Bronchial epithelial cell (primary cell): ENCODE measurements at regions not wholly inside any gene's neighbourhood (a gene's known extent, or its start where the extent isn't known, plus 50 kb on each side); places are given as distances from the start of the nearest gene placed in this dataset.
A peak's percentile ranks its signal among the peaks of the same experiment; 100 is the strongest.

Experiments
- DNase-seq: peaks from one replicate; pipeline ENCODE4 v3.0.0-alpha.2; 2010; ENCODE audit warnings: low read depth
- FAIRE-seq: peaks from 2 replicates; lab custom pipeline; 2011; peaks lifted over from hg19 to GRCh38; lab: Jason Lieb, UNC
- H3K27me3 ChIP-seq: 2 replicates; pipeline ENCODE4 v1.5.1; 2011; ENCODE audit warnings: low read length; ENCODE audit not compliant: control insufficient read depth, insufficient read depth
- H3K36me3 ChIP-seq: 2 replicates; pipeline ENCODE4 v1.5.1; 2011; ENCODE audit warnings: low read length; ENCODE audit not compliant: control insufficient read depth, insufficient read depth
- H3K4me3 ChIP-seq: 2 replicates; pipeline ENCODE4 v1.5.1; 2011; ENCODE audit warnings: mild to moderate bottlenecking, low read depth, low read length, control low read depth
- TF ChIP-seq, protein P1 (sequence below): IDR thresholded peaks from 2 replicates; pipeline ENCODE4 v1.5.1; 2011; ENCODE audit warnings: mild to moderate bottlenecking, moderate library complexity, low read length, control low read depth, inconsistent platforms; ENCODE audit not compliant: insufficient read depth, severe bottlenecking

DNA sequence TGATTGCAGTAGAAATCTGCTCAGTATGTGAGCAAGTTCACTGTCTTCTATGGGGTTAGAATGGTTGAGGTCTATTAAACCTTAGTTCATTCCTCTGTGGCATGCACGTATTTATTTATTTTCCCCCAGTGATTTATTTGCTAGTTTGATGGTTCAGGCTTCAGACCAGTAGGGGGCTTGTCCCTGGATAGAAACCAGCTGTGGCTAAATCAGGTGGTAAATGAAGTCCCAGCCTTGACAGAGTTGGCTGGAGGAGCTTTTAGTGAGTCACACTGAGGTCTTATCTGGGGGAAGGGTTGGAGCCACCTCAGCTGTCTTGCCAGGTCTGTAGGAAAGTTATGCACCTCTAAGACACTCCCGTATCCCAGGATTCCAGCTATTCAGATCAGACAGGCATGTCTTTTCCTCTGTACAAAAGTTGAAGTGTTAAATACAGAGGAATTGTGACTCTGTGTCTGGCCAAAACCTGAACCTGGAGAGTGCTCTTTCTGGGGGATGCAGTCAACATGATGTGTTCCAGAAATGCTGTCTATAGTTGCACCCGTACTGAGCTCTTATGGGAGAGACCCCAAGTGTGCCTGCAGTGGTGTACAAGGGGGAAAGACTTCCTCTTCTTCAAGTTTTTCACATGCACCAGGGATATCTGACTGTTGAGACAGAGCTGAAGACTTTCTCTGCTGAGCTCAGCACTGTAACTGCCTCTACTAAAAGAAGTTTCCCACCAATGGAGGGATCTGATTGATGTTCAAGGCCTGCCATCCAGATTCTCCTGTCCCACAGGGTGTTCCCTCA is 1322.1 kb downstream of the TMEM121 start:
- FAIRE-seq = no peak
- DNase-seq = peak; percentile 73
- no peaks in the 10 kb centered on the region for H3K27me3 ChIP-seq
- H3K4me3 ChIP-seq = no peak overlapping the region
- TF ChIP-seq, protein P1, sequence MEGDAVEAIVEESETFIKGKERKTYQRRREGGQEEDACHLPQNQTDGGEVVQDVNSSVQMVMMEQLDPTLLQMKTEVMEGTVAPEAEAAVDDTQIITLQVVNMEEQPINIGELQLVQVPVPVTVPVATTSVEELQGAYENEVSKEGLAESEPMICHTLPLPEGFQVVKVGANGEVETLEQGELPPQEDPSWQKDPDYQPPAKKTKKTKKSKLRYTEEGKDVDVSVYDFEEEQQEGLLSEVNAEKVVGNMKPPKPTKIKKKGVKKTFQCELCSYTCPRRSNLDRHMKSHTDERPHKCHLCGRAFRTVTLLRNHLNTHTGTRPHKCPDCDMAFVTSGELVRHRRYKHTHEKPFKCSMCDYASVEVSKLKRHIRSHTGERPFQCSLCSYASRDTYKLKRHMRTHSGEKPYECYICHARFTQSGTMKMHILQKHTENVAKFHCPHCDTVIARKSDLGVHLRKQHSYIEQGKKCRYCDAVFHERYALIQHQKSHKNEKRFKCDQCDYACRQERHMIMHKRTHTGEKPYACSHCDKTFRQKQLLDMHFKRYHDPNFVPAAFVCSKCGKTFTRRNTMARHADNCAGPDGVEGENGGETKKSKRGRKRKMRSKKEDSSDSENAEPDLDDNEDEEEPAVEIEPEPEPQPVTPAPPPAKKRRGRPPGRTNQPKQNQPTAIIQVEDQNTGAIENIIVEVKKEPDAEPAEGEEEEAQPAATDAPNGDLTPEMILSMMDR = peak; percentile 13
- no peaks in the 10 kb centered on the region for H3K36me3 ChIP-seq

DNA sequence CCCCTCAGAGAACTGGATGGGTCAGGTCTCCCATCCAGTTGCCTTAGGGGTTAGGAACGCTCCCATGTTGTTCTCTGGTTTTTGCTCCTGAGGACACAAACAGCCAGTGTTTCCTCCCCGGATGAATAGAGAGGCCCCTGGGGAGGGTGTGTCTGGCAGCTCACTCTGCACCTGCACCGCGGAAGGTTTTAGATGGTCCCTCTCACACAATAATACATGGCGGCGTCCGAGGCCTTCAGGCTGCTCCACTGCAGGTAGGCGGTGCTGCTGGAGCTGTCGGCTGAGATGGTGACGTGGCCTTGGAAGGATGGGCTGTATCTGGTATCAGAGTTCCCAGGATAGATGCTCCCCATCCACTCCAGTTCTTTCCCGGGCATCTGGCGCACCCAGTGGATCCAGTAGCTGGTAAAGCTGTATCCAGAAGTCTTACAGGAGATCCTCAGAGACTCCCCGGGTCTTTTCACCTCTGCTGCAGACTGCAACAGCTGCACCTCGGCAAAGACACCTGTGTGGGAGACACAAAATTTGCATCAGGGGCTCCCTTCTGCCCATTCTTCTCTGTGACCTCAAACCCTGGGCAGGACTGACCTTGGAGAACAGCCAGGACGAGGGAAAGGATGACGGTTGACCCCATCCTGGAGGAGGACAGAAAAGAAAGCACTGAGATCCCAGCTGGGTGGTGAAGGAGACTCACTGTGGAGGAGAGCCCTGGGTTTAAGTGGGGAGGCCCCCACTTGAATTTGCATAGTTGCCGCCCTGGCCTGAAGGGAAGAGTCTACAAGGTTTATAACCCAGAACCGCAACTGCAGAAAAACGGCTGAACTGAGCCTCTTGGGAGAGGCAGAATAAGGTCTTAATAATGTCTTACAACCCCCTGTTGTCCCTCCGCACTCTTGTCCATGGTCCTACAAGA is 1324.8 kb downstream of the TMEM121 start:
- no peak overlapping the region for H3K4me3 ChIP-seq
- no peak for FAIRE-seq
- DNase-seq = no peak
- TF ChIP-seq, protein P1 = no peak
- H3K27me3 ChIP-seq = no peaks in the 10 kb centered on the region
- no peaks in the 10 kb centered on the region for H3K36me3 ChIP-seq

DNA sequence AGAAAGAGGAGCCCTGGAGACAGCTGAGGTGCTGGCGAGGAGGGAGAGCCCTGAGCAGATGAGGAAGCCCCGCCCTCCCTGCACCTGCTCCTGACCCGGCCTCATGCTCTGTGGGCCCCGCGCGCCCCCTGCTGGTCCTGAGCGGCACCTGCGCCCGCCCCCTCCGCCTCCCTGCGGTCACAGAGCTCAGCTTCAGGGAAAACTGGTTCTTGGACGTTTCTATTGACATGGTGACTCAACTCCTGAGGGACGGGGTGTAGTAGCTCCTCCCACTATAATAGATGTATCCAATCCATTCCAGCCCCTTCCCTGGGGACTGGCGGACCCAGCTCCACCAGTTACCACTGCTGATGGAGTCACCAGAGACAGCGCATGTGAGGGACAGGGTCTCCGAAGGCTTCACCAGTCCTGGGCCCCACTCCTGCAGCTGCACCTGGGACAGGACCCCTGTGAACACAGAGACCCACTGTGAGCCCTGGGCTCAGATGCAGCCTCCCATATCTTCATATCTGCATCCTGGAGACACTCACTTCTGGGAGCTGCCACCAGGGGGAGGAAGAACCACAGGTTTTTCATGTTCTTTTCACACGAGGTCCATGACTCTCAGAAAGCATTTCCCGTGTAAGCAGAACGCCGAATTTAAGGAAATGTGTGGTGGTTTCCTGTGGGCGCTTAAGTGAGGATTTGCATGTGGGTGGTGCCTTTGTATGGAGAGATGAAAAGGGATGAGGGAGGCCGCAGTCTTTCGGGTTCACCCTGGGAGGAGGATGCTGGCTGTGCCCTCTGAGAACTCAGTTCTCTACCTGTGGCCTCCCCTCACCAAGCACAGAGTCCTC is 1346.4 kb downstream of the TMEM121 start:
- DNase-seq = peak; percentile 36
- TF ChIP-seq, protein P1 = peak; percentile 39
- H3K27me3 ChIP-seq = no peaks in the 10 kb centered on the region
- H3K36me3 ChIP-seq = no peaks in the 10 kb centered on the region
- no peak for FAIRE-seq
- no peak overlapping the region for H3K4me3 ChIP-seq

DNA sequence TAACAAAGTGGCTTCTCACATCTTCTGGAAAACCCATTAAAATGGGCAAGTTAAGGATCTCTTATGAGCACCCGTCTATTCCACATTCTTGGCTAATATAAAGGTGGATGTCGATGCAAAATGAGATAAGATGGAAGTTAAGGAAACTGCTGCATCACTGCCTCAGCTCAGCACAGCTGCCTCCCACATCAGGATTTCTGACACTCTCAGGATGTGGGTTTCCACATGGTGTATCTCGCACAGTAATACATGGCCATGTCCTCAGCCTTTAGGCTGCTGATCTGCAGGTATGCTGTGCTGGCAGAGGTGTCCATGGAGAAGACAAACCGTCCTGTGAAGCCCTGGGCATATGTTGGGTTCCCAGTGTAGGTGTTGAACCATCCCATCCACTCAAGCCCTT is 1348.0 kb downstream of the TMEM121 start:
- Histone ChIP-seq H3K27me3 (no peaks in the 10 kb centered on the region), H3K36me3 (no peaks in the 10 kb centered on the region)
- FAIRE-seq = peak; percentile 52

DNA sequence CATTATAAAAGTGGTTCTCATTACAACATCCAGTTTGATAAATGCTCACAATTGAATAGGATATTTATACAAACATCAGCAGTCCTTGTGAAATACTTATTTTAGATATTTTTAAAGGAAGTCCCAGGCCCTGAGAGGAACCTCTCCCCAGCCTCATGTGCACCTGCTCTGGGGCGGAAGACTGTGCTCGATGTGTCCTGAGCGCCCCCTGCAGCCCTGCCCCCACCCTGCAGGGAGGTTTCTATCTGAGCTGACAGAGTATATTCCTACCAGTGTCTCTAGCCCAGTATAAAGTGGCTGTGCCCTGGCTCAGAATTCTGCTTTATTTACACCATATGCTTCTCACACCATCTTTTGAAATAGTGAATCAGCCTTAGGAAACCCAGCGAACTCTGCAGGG is 1349.1 kb downstream of the TMEM121 start:
- Histone ChIP-seq H3K27me3 (no peaks in the 10 kb centered on the region), H3K36me3 (no peaks in the 10 kb centered on the region), H3K4me3 (no peak overlapping the region)
- FAIRE-seq (no peak), DNase-seq (no peak)
- TF ChIP-seq, protein P1 = peak; percentile 26

More for the DNA sequence above, 1348.0 kb downstream of the TMEM121 start:
- no peak for DNase-seq
- no peak overlapping the region for H3K4me3 ChIP-seq
- TF ChIP-seq, protein P1 = no peak
